SH-SY5Y (cell line): ENCODE measurements at regions not wholly inside any gene's neighbourhood (a gene's known extent, or its start where the extent isn't known, plus 50 kb on each side); places are given as distances from the start of the nearest gene placed in this dataset.

ENCODE experiments used
- GATA2 ChIP-seq: IDR thresholded peaks from 2 replicates; pipeline ENCODE4 v1.6.1; 2011; ENCODE audit warnings: mild to moderate bottlenecking, low read depth, low read length
- GATA3 ChIP-seq: IDR thresholded peaks from 2 replicates; pipeline ENCODE4 v1.6.1; 2011; ENCODE audit warnings: low read depth, mild to moderate bottlenecking, low read length, moderate library complexity

- TF ChIP-seq GATA3 (no peak), GATA2 (no peak)
Measured at GRCh38 chr2:129720761-129721160, 258.7 kb upstream of the RAB6C start.
